ENCODE measurements at regions not wholly inside any gene's neighbourhood (a gene's known extent, or its start where the extent isn't known, plus 50 kb on each side); places are given as distances from the start of the nearest gene placed in this dataset.
"Not testable (repeated sequence)": the region's sequence is repeated elsewhere in the genome, so short reads cannot be mapped to it uniquely, and the experiment has no call there.

DNA sequence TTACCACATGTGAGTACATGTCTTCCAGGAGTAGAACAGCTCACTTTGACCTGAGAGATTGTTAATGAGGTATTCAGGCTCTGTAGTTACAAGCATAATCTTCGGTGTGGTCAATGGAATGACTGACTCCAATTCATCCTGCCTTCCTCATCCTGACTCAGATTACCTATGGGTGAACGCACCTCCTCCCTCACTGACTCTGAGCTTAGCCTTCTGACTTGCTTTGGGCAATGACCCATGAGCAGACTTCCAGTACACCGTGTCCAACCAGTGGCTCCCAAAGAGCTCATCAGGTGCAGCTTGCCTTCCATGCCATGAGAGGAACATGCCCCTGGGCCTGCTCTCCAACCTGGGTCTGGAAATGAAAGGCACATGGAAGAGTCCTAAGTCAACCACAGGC is 361.0 kb upstream of the FRG1 start:
- TF ChIP-seq, protein P1, sequence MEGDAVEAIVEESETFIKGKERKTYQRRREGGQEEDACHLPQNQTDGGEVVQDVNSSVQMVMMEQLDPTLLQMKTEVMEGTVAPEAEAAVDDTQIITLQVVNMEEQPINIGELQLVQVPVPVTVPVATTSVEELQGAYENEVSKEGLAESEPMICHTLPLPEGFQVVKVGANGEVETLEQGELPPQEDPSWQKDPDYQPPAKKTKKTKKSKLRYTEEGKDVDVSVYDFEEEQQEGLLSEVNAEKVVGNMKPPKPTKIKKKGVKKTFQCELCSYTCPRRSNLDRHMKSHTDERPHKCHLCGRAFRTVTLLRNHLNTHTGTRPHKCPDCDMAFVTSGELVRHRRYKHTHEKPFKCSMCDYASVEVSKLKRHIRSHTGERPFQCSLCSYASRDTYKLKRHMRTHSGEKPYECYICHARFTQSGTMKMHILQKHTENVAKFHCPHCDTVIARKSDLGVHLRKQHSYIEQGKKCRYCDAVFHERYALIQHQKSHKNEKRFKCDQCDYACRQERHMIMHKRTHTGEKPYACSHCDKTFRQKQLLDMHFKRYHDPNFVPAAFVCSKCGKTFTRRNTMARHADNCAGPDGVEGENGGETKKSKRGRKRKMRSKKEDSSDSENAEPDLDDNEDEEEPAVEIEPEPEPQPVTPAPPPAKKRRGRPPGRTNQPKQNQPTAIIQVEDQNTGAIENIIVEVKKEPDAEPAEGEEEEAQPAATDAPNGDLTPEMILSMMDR (IDR thresholded peaks at IDR 0.05), result not testable (repeated sequence)
- not testable (repeated sequence) for TF ChIP-seq EP300 (IDR thresholded peaks at IDR 0.05)
